Fibroblast of mammary gland (primary cell): ENCODE measurements at regions not wholly inside any gene's neighbourhood (a gene's known extent, or its start where the extent isn't known, plus 50 kb on each side); places are given as distances from the start of the nearest gene placed in this dataset.

Experiments used
- DNase-seq: peaks from one replicate; pipeline ENCODE4 v3.0.0-alpha.2; 2010; ENCODE audit warnings: low read depth
- H3K4me3 ChIP-seq: 2 replicates; pipeline ENCODE4 v1.5.1; 2011; ENCODE audit warnings: low read depth, mild to moderate bottlenecking, low read length, moderate library complexity; ENCODE audit not compliant: control insufficient read depth
- TF ChIP-seq, protein P1 (sequence below): conservative IDR thresholded peaks from 2 replicates; pipeline ENCODE4 v1.5.1; 2011; ENCODE audit warnings: low read depth, low read length, inconsistent platforms; ENCODE audit not compliant: control insufficient read depth, insufficient read depth

DNA sequence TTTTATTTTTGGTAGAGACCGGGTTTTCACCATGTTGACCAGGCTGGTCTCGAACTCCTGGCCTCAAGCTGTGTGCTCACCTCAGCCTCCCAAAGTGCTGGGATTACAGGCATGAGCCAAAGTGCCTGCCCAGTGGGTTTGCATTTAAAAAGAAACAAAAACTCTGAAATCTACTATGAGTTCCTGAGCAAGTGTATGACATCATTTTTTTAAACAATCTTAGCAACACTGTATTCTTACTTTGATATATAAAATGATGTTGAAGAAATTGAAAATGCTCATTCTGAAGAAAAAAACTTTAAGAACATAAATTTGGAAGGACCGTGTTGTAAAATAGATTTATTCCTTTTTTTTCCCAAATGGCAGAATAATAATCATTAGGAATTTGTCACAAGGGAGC is 1199.7 kb downstream of the DIAPH3 start:
- H3K4me3 ChIP-seq = no peak overlapping the region
- no peak for DNase-seq
- TF ChIP-seq, protein P1, sequence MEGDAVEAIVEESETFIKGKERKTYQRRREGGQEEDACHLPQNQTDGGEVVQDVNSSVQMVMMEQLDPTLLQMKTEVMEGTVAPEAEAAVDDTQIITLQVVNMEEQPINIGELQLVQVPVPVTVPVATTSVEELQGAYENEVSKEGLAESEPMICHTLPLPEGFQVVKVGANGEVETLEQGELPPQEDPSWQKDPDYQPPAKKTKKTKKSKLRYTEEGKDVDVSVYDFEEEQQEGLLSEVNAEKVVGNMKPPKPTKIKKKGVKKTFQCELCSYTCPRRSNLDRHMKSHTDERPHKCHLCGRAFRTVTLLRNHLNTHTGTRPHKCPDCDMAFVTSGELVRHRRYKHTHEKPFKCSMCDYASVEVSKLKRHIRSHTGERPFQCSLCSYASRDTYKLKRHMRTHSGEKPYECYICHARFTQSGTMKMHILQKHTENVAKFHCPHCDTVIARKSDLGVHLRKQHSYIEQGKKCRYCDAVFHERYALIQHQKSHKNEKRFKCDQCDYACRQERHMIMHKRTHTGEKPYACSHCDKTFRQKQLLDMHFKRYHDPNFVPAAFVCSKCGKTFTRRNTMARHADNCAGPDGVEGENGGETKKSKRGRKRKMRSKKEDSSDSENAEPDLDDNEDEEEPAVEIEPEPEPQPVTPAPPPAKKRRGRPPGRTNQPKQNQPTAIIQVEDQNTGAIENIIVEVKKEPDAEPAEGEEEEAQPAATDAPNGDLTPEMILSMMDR = no peak

DNA sequence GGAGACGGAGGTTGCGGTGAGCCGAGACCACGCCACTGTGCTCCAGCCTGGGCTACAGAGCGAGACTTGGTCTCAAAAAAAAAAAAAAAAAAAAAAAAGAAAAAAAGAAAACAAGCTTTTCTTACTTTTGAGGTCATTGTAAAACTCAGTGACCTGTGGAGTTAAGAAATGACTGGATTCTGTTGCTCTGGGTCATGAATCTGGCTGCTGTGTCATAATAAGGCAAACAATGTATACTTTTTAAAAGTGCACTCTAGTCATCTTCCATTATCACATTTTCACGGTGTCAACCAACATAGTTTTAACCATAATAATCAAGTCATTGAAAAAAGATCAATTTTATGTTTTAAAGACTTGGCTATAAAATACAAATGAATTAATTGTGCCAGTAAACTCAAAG is 1186.6 kb downstream of the DIAPH3 start:
- TF ChIP-seq, protein P1 = no peak
- DNase-seq = no peak
- no peak overlapping the region for H3K4me3 ChIP-seq

DNA sequence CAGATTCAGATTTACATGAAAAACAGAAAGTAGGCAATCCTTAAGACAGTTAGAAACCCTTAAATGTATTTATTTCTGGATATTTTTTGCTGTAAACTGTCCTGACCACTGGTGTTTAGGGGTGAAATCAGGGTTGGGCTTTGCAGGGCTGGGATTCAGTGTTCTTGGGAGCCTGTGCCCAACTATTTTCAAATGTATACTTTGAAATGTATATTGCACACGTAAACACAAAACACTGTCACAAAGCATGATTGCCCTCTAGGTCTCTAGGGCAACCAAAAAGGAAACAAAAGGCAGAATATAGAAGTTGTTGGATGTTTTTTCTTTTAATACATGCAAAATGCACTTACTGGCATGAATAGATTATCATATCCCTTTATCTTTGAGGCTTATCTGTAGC is 1185.4 kb downstream of the DIAPH3 start:
- TF ChIP-seq, protein P1 = no peak
- H3K4me3 ChIP-seq = no peak overlapping the region

DNA sequence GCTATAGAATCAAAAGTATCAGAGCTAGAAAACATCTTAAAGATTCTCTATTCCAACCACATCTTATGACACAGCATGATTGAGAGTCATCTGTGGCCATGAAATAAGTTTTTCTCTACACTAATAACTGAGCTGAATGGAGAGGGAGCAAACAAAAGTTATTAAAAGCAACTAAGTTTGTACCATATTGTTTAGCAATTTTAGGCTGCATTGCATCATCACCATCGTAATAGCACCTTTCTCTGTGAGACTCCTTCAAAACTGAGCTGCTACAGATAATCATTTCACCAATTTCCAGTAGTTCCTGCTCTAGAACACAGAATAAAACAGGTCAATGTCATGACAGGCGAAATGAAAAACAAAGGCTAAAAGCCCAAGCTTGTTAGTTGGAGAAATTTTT is 1183.9 kb downstream of the DIAPH3 start:
- TF ChIP-seq, protein P1 = no peak
- H3K4me3 ChIP-seq = no peak overlapping the region
- no peak for DNase-seq

More for the DNA sequence above, 1185.4 kb downstream of the DIAPH3 start:
- no peak for DNase-seq

DNA sequence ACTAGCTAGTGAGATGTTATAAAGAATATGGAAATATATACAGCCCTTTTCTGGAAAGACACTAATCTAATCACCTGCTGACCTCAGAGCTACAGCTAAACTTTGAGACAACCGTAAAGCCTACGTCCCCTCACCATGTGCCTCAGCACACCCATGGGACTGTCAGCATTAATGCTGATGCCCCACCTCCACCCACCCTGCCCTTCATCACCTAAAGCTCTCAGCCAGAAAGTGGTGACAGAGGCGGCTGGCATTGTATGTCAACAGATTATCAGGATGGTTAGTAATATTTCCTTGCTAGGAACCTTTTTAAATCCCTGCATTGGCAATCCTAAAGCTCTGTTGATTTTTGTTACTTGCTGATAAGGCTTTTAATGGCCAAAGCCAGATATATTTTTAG is 1177.9 kb downstream of the DIAPH3 start:
- TF ChIP-seq, protein P1 = no peak
- no peak for DNase-seq
- no peak overlapping the region for H3K4me3 ChIP-seq

DNA sequence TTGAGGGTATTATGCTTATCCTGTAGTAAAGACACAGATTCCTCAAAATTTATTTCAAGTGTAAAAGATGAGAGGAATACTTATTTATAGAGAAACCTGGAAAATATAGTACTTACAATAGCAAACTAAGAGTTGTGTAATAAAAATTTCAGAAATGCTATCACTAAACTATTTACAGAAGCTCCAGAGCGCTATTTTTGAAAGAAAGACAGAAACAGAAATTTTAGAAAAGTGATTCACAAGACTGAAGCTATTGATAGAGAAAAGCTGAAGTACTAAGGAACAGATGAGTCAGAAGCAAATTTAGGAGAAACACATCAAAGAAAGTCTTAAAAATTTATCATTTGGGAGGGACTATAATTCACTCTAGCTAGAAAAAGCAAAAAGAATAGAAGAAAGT is 1174.2 kb downstream of the DIAPH3 start:
- H3K4me3 ChIP-seq = no peak overlapping the region
- TF ChIP-seq, protein P1 = no peak
- no peak for DNase-seq

DNA sequence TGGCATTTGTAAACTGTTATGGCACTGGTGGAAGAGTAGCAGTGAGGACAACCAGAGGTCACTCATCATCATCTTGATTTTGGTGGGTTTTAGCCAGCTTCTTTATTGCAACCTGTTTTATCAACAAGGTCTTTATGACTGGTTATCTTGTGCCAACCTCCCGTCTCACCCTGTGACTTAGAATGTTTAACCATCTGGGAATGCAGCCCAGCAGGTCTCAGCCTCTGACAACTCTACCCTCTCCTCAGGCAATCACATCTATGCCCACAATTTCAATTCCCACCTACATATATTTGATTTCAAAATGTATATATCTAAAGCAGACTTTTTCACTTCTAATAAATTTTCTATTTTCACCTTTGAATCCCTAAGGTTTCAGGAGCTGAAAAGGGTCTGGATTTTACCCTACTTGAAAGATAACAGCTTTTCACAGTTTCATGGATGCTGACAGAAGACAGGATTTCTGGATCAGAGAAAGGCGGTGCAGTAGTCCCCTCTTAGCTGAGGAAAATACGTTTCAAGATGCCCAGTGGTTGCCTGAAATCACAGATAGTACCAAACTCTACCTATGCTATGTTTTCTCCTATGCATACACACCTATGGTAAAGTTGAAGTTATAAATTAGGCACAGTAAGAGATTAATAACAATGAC is 1171.8 kb downstream of the DIAPH3 start:
- no peak for DNase-seq
- H3K4me3 ChIP-seq = no peak overlapping the region
- TF ChIP-seq, protein P1 = no peak
